Islet of Langerhans (tissue), 1 donor: ENCODE measurements at regions not wholly inside any gene's neighbourhood (a gene's known extent, or its start where the extent isn't known, plus 50 kb on each side); places are given as distances from the start of the nearest gene placed in this dataset.
"Not testable (repeated sequence)": the region's sequence is repeated elsewhere in the genome, so short reads cannot be mapped to it uniquely, and the experiment has no call there.

ENCODE experiments used
- FAIRE-seq: peaks from one replicate; lab custom pipeline; 2011; peaks lifted over from hg19 to GRCh38; lab: Jason Lieb, UNC

- no peak for FAIRE-seq
These were observed 1446.0 kb downstream of the FSTL5 start for GRCh38 chr4:160717848-160718247.

- no peak for FAIRE-seq
These were observed 1439.7 kb downstream of the FSTL5 start for GRCh38 chr4:160724063-160724462.

GRCh38 chr4:160745126-160745525 lies 1418.7 kb downstream of the FSTL5 start:
- FAIRE-seq, result no peak

GRCh38 chr4:160746585-160746984 lies 1417.2 kb downstream of the FSTL5 start:
- not testable (repeated sequence) for FAIRE-seq

GRCh38 chr4:160772668-160773067 lies 1391.1 kb downstream of the FSTL5 start:
- FAIRE-seq, result no peak

GRCh38 chr4:160795216-160795615 lies 1368.6 kb downstream of the FSTL5 start:
- FAIRE-seq, result no peak

GRCh38 chr4:160808174-160808573 lies 1355.6 kb downstream of the FSTL5 start:
- FAIRE-seq, result no peak

- FAIRE-seq, result no peak
These were observed 1354.2 kb downstream of the FSTL5 start for GRCh38 chr4:160809576-160809975.

GRCh38 chr4:160810424-160810823 lies 1353.4 kb downstream of the FSTL5 start:
- FAIRE-seq, result no peak

GRCh38 chr4:160810941-160811340 lies 1352.9 kb downstream of the FSTL5 start:
- no peak for FAIRE-seq

- FAIRE-seq, result no peak
These were observed 1351.8 kb downstream of the FSTL5 start for GRCh38 chr4:160811956-160812355.

- FAIRE-seq, result no peak
These were observed 1349.1 kb downstream of the FSTL5 start for GRCh38 chr4:160814726-160815125.

GRCh38 chr4:160818571-160818970 lies 1345.2 kb downstream of the FSTL5 start:
- no peak for FAIRE-seq

- no peak for FAIRE-seq
These were observed 1344.0 kb downstream of the FSTL5 start for GRCh38 chr4:160819791-160820190.

GRCh38 chr4:160824481-160824880 lies 1339.3 kb downstream of the FSTL5 start:
- no peak for FAIRE-seq

GRCh38 chr4:160825644-160826338 lies 1338.0 kb downstream of the FSTL5 start:
- no peak for FAIRE-seq

GRCh38 chr4:160826339-160826679 lies 1337.5 kb downstream of the FSTL5 start:
- no peak for FAIRE-seq

- FAIRE-seq, result no peak
These were observed 1332.5 kb downstream of the FSTL5 start for GRCh38 chr4:160831165-160831922.

- FAIRE-seq, result no peak
These were observed 1328.0 kb downstream of the FSTL5 start for GRCh38 chr4:160835789-160836188.

- FAIRE-seq, result no peak
These were observed 1327.4 kb downstream of the FSTL5 start for GRCh38 chr4:160836431-160836830.

- FAIRE-seq, result no peak
These were observed 1317.7 kb downstream of the FSTL5 start for GRCh38 chr4:160846121-160846520.

GRCh38 chr4:160847228-160847627 lies 1316.6 kb downstream of the FSTL5 start:
- FAIRE-seq, result no peak

GRCh38 chr4:160848489-160848888 lies 1315.3 kb downstream of the FSTL5 start:
- FAIRE-seq, result no peak
